ENCODE measurements at regions not wholly inside any gene's neighbourhood (a gene's known extent, or its start where the extent isn't known, plus 50 kb on each side); places are given as distances from the start of the nearest gene placed in this dataset.
"Not testable (repeated sequence)": the region's sequence is repeated elsewhere in the genome, so short reads cannot be mapped to it uniquely, and the experiment has no call there.

DNA sequence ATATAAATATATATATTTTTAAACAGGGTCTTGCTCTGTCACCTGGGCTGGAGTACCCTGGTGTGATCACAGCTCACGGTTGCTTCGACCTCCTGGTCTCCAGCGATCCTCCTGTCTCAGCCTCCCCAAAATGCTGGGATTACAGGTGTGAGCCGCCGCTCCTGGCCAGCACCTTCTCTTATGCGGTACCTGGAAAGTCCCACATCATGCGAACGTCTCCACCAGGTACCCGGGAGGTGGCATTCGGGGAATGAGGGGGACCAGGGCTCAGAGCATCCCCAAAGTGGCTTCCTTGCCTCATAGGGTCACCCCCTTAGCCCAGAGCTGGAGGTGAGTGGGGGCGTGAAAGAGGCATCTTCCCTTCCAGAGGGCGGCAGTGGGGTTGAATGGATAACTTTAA, 84.0 kb upstream of the PPP2R3B start:
- H3K9me3 Mint-ChIP-seq = peaks cover 14% of the 10 kb centered on the region
- intact Hi-C loops (cut with micrococcal nuclease) = loop anchor here (10.0 kb wide), 1 partner anchor 104 kb away; no protein-coding TSS in a partner anchor
- H3K4me1 Mint-ChIP-seq (ENCODE audit: low read depth) = no peaks in the 10 kb centered on the region
- H3K27ac Mint-ChIP-seq = no peak overlapping the region
- no peaks in the 10 kb centered on the region for H3K27me3 Mint-ChIP-seq (ENCODE audit: insufficient read depth)
- H3K4me3 Mint-ChIP-seq = no peak overlapping the region
- H3K36me3 Mint-ChIP-seq (ENCODE audit: low read depth) = no peaks in the 10 kb centered on the region
- DNase-seq (ENCODE audit: low spot score) = no peak

DNA sequence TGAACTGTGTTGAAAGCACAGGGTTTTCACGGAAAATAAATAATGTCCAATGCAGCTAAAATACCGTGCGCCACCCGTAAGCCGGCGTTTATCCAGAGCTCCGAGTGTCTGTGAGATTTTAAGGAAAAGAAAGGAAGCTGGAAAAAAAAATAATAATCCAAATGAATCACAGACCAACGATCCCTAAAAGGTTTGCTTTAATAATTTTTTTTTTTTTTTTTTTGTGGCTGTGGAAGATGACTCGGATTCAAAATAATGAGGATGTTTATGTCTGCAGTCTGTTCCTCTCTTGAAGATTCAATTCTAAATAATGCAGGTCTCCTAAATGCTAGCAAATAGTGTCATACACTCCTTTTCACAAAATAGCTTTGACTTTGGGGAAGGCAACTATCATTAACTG, 84.6 kb upstream of the PPP2R3B start:
- intact Hi-C loops (cut with micrococcal nuclease) = loop anchor here (10.0 kb wide), 1 partner anchor 104 kb away; no protein-coding TSS in a partner anchor
- no peak for DNase-seq (ENCODE audit: low spot score)
- Mint-ChIP-seq H3K4me1 (ENCODE audit: low read depth) (no peaks in the 10 kb centered on the region), H3K27ac (no peak overlapping the region), H3K9me3 (peaks cover 16% of the 10 kb centered on the region), H3K36me3 (ENCODE audit: low read depth) (no peaks in the 10 kb centered on the region), H3K4me3 (no peak overlapping the region), H3K27me3 (ENCODE audit: insufficient read depth) (no peaks in the 10 kb centered on the region)

DNA sequence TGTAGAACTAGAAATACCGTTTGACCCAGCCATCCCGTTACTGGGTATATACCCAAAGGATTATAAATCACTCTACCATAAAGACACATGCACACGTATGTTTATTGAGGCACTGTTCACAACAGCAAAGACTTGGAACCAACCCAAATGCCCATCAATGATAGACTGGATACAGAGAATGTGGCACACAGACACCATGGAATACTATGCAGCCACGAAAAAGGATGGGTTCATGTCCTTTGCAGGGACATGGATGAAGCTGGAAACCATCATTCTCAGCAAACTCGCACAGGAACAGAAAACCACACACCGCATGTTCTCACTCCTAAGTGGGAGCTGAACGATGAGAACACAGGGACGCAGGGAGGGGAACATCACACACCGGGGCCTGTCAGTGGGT, 85.6 kb upstream of the PPP2R3B start:
- peaks cover 16% of the 10 kb centered on the region for H3K9me3 Mint-ChIP-seq
- not testable (repeated sequence) for DNase-seq (ENCODE audit: low spot score); H3K27ac Mint-ChIP-seq; H3K4me1 Mint-ChIP-seq (ENCODE audit: low read depth); H3K4me3 Mint-ChIP-seq; H3K36me3 Mint-ChIP-seq (ENCODE audit: low read depth); H3K27me3 Mint-ChIP-seq (ENCODE audit: insufficient read depth)
- intact Hi-C loops (cut with micrococcal nuclease) = loop anchor here (10.0 kb wide), 1 partner anchor 103 kb away; no protein-coding TSS in a partner anchor

- Mint-ChIP-seq H3K36me3 (ENCODE audit: low read depth) (no peaks in the 10 kb centered on the region), H3K27me3 (ENCODE audit: insufficient read depth) (no peaks in the 10 kb centered on the region), H3K4me3 (no peak overlapping the region), H3K27ac (no peak overlapping the region), H3K4me1 (ENCODE audit: low read depth) (no peaks in the 10 kb centered on the region), H3K9me3 (peaks cover 18% of the 10 kb centered on the region)
- DNase-seq (ENCODE audit: low spot score) = no peak
- intact Hi-C loops (cut with micrococcal nuclease) = loop anchor here (10.0 kb wide), 1 partner anchor 99 kb away; no protein-coding TSS in a partner anchor
These were observed 89.4 kb upstream of the PPP2R3B start for GRCh38 chrX:475926-476723.

GRCh38 chrX:476724-477075, 90.0 kb upstream of the PPP2R3B start:
- intact Hi-C loops (cut with micrococcal nuclease) = loop anchor here (10.0 kb wide), 1 partner anchor 98 kb away; no protein-coding TSS in a partner anchor
- H3K36me3 Mint-ChIP-seq (ENCODE audit: low read depth) = no peaks in the 10 kb centered on the region
- H3K4me1 Mint-ChIP-seq (ENCODE audit: low read depth) = no peaks in the 10 kb centered on the region
- H3K27ac Mint-ChIP-seq = no peak overlapping the region
- DNase-seq (ENCODE audit: low spot score) = no peak
- H3K4me3 Mint-ChIP-seq = no peak overlapping the region
- peaks cover 17% of the 10 kb centered on the region for H3K9me3 Mint-ChIP-seq
- no peaks in the 10 kb centered on the region for H3K27me3 Mint-ChIP-seq (ENCODE audit: insufficient read depth)

DNA sequence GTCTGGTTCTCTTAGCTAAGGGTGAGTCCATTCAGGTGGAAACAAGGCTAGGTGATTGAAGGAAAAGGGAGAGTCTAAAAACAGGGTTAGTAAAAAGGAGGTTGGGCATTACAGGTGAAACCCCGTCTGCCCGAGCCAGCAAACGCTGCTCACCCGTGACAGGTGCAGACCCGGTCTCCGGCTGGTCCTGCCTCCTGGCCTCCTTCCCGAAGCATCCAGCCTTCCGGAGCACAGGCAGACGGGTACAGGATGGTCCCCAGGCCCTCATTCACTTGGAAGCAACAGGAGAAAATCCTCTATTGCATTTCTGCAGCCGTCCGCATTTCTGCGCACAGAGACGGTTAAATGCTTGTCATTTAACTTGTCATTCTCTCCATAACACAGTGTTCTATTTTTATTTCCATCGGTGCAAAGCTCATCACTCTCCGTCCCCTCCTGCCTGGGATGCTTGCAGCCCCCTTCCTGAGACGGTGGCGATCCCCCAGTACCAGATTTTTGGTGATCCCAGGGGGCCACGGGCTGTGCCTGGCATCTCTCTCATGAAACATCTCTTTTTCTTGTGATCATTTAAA, 90.8 kb upstream of the PPP2R3B start:
- H3K4me3 Mint-ChIP-seq = no peak overlapping the region
- H3K4me1 Mint-ChIP-seq (ENCODE audit: low read depth) = no peaks in the 10 kb centered on the region
- H3K36me3 Mint-ChIP-seq (ENCODE audit: low read depth) = no peaks in the 10 kb centered on the region
- H3K27me3 Mint-ChIP-seq (ENCODE audit: insufficient read depth) = no peaks in the 10 kb centered on the region
- DNase-seq (ENCODE audit: low spot score) = no peak
- intact Hi-C loops (cut with micrococcal nuclease) = loop anchor here (10.0 kb wide), 1 partner anchor 97 kb away; no protein-coding TSS in a partner anchor
- H3K9me3 Mint-ChIP-seq = peaks cover 23% of the 10 kb centered on the region
- H3K27ac Mint-ChIP-seq = no peak overlapping the region

DNA sequence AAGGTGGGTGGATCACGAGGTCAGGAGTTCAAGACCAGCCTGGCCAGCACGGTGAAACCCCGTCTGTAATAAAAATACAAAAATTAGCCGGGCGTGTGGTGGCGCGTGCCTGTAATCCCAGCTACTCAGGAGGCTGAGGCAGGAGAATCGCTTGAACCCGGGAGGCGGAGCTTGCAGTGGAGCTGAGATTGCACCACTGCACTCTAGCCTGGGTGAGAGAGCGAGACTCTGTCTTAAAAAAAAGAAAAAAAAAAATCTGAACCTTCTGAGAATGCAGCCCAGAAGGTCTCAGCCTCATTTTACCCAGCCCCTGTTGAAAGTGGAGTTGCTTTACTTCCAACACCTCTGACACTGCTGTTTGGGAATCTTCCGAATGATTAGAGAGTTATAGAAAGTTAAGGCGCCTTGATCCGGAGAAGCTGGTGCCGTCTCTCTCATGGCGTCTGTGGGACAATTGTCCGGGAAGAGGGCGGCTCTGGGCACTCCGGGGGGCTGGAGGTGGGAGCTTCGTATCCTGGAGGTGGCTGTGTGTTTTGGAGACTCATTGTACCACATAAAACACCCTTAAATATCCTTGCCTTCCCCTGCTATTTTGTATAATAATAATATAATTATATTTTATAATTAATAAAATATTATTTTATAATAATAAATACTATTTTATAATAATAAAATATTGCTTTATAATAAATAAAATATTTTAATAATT, 92.7 kb upstream of the PPP2R3B start:
- no peak overlapping the region for H3K4me3 Mint-ChIP-seq
- H3K9me3 Mint-ChIP-seq = peaks cover 24% of the 10 kb centered on the region
- no peaks in the 10 kb centered on the region for H3K27me3 Mint-ChIP-seq (ENCODE audit: insufficient read depth)
- H3K27ac Mint-ChIP-seq = no peak overlapping the region
- H3K36me3 Mint-ChIP-seq (ENCODE audit: low read depth) = no peaks in the 10 kb centered on the region
- no peak for DNase-seq (ENCODE audit: low spot score)
- intact Hi-C loops (cut with micrococcal nuclease) = loop anchor here (10.0 kb wide), 1 partner anchor 95 kb away; no protein-coding TSS in a partner anchor
- no peaks in the 10 kb centered on the region for H3K4me1 Mint-ChIP-seq (ENCODE audit: low read depth)

GRCh38 chrX:480861-481417, 94.2 kb upstream of the PPP2R3B start:
- no peak for DNase-seq (ENCODE audit: low spot score)
- peaks cover 23% of the 10 kb centered on the region for H3K9me3 Mint-ChIP-seq
- H3K4me3 Mint-ChIP-seq = no peak overlapping the region
- H3K27me3 Mint-ChIP-seq (ENCODE audit: insufficient read depth) = no peaks in the 10 kb centered on the region
- H3K27ac Mint-ChIP-seq = no peak overlapping the region
- H3K4me1 Mint-ChIP-seq (ENCODE audit: low read depth) = no peaks in the 10 kb centered on the region
- no peaks in the 10 kb centered on the region for H3K36me3 Mint-ChIP-seq (ENCODE audit: low read depth)
- intact Hi-C loops (cut with micrococcal nuclease) = no loop called here

GRCh38 chrX:482192-482701, 95.5 kb upstream of the PPP2R3B start:
- Mint-ChIP-seq H3K36me3 (ENCODE audit: low read depth) (no peaks in the 10 kb centered on the region), H3K4me1 (ENCODE audit: low read depth) (no peaks in the 10 kb centered on the region), H3K27ac (no peak overlapping the region), H3K27me3 (ENCODE audit: insufficient read depth) (no peaks in the 10 kb centered on the region), H3K9me3 (peaks cover 23% of the 10 kb centered on the region), H3K4me3 (no peak overlapping the region)
- no peak for DNase-seq (ENCODE audit: low spot score)
- intact Hi-C loops (cut with micrococcal nuclease) = no loop called here

GRCh38 chrX:482702-483203, 96.0 kb upstream of the PPP2R3B start:
- intact Hi-C loops (cut with micrococcal nuclease) = no loop called here
- H3K9me3 Mint-ChIP-seq = peaks cover 23% of the 10 kb centered on the region
- H3K27me3 Mint-ChIP-seq (ENCODE audit: insufficient read depth) = no peaks in the 10 kb centered on the region
- no peak overlapping the region for H3K27ac Mint-ChIP-seq
- H3K36me3 Mint-ChIP-seq (ENCODE audit: low read depth) = no peaks in the 10 kb centered on the region
- H3K4me3 Mint-ChIP-seq = no peak overlapping the region
- no peaks in the 10 kb centered on the region for H3K4me1 Mint-ChIP-seq (ENCODE audit: low read depth)
- no peak for DNase-seq (ENCODE audit: low spot score)

DNA sequence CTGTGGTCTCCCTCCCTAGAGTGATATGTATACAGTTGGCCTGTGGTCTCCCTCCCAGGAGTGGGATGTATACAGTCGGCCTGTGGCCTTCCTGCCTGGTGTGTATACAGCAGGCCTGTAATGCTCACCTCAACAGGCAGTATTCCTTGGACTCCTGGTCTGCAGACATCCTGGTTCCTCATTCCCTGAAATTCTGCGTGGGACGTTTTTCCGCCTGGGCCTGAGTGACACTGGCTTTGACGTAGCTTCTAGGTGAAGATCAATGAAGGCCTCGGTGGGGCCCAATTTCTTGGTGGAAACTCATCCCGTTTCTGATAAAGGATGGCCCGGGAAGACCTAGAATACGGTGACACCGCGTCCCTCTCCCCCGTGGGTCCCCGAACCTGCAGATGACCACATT, 98.7 kb upstream of the PPP2R3B start:
- no peak for DNase-seq (ENCODE audit: low spot score)
- no peak overlapping the region for H3K4me3 Mint-ChIP-seq
- H3K27ac Mint-ChIP-seq = no peak overlapping the region
- no peaks in the 10 kb centered on the region for H3K36me3 Mint-ChIP-seq (ENCODE audit: low read depth)
- H3K4me1 Mint-ChIP-seq (ENCODE audit: low read depth) = no peaks in the 10 kb centered on the region
- intact Hi-C loops (cut with micrococcal nuclease) = no loop called here
- peaks cover 23% of the 10 kb centered on the region for H3K9me3 Mint-ChIP-seq
- no peaks in the 10 kb centered on the region for H3K27me3 Mint-ChIP-seq (ENCODE audit: insufficient read depth)

DNA sequence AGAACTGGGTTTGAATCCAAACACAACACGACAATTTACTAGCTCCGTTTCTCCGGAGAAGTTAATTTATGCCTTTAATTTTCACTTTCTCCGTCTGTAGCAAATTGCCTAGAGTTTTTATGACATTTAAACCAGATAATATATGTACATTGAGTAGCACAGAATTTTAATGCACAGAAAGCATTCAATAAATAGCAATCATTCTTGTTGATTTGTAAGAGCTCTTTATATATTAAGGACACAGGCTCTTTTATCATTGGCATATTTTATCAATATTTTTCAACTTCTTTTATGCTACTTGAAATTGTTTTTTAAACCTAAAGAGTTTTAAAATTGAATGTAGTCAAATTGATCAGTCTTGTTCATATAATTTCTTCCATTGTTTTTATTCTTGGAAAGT, 99.6 kb upstream of the PPP2R3B start:
- Mint-ChIP-seq H3K4me3 (no peak overlapping the region), H3K4me1 (ENCODE audit: low read depth) (no peaks in the 10 kb centered on the region), H3K9me3 (peaks cover 23% of the 10 kb centered on the region), H3K27me3 (ENCODE audit: insufficient read depth) (no peaks in the 10 kb centered on the region), H3K36me3 (ENCODE audit: low read depth) (no peaks in the 10 kb centered on the region), H3K27ac (no peak overlapping the region)
- intact Hi-C loops (cut with micrococcal nuclease) = no loop called here
- no peak for DNase-seq (ENCODE audit: low spot score)

Measured in activated T-helper 1 cell treated with anti-CD3 and anti-CD28 coated beads, Interleukin-12 subunit alpha, Interleukin-12 subunit beta, Interleukin-2, Interleukin-4 antibody, amounts not matched to agents 30 ng/mL and 10 ng/mL and 1 ng/mL, durations not matched to agents 14 hours and 24 hours and 36 hours (primary cell).